ENCODE measurements at regions not wholly inside any gene's neighbourhood (a gene's known extent, or its start where the extent isn't known, plus 50 kb on each side); places are given as distances from the start of the nearest gene placed in this dataset.

DNA sequence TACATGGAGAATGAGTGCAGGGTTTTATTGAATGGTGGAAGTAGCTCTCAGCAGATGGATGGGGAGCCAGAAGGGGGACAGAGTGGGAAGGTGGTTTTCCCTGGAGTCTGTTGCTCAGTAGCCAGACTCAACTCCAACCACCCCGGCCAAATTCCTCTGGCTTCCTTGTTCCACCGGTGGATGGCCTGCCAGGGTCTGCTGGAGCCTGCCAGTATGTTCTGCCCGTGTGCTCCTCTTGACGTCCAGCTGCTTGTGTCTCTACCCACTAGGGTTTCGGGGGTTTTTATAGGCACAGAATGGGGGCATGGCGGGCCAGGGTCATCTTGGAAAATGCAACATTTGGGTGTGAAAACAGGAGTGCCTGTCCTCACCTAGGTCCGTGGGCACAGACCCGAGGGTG is 51.4 kb upstream of the KLF9 start:
- DNase-seq (ENCODE audit: extremely low spot score, unreplicated experiment), result no peak
- Mint-ChIP-seq H3K4me3 (ENCODE audit: unreplicated experiment) (no peak overlapping the region), H3K27ac (ENCODE audit: unreplicated experiment) (no peak overlapping the region), H3K9me3 (ENCODE audit: unreplicated experiment) (no peaks in the 10 kb centered on the region), H3K27me3 (ENCODE audit: unreplicated experiment) (no peaks in the 10 kb centered on the region), H3K36me3 (ENCODE audit: unreplicated experiment) (no peaks in the 10 kb centered on the region), H3K4me1 (ENCODE audit: unreplicated experiment) (peaks cover 25% of the 10 kb centered on the region)
- TF ChIP-seq, protein P1, sequence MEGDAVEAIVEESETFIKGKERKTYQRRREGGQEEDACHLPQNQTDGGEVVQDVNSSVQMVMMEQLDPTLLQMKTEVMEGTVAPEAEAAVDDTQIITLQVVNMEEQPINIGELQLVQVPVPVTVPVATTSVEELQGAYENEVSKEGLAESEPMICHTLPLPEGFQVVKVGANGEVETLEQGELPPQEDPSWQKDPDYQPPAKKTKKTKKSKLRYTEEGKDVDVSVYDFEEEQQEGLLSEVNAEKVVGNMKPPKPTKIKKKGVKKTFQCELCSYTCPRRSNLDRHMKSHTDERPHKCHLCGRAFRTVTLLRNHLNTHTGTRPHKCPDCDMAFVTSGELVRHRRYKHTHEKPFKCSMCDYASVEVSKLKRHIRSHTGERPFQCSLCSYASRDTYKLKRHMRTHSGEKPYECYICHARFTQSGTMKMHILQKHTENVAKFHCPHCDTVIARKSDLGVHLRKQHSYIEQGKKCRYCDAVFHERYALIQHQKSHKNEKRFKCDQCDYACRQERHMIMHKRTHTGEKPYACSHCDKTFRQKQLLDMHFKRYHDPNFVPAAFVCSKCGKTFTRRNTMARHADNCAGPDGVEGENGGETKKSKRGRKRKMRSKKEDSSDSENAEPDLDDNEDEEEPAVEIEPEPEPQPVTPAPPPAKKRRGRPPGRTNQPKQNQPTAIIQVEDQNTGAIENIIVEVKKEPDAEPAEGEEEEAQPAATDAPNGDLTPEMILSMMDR (IDR thresholded peaks at IDR 0.05), result no peak

- Mint-ChIP-seq H3K27ac (ENCODE audit: unreplicated experiment) (no peak overlapping the region), H3K4me1 (ENCODE audit: unreplicated experiment) (peaks cover 20% of the 10 kb centered on the region), H3K36me3 (ENCODE audit: unreplicated experiment) (no peaks in the 10 kb centered on the region), H3K9me3 (ENCODE audit: unreplicated experiment) (no peaks in the 10 kb centered on the region), H3K4me3 (ENCODE audit: unreplicated experiment) (no peak overlapping the region), H3K27me3 (ENCODE audit: unreplicated experiment) (no peaks in the 10 kb centered on the region)
- no peak for DNase-seq (ENCODE audit: extremely low spot score, unreplicated experiment)
- TF ChIP-seq, protein P1 (IDR thresholded peaks at IDR 0.05), result no peak
Measured at GRCh38 chr9:70465398-70465797, 50.9 kb upstream of the KLF9 start.
